ENCODE measurements at regions not wholly inside any gene's neighbourhood (a gene's known extent, or its start where the extent isn't known, plus 50 kb on each side); places are given as distances from the start of the nearest gene placed in this dataset.
A peak's percentile ranks its signal among the peaks of the same experiment; 100 is the strongest.

GRCh38 chr20:56801971-56802755 is 173.1 kb downstream of the TFAP2C start:
- TF ChIP-seq CTCF (conservative IDR thresholded peaks at IDR 0.05) (no peak), ZFX (IDR thresholded peaks at IDR 0.05) (peak; percentile 37; the same call in 1 of the 2 replicates)
